Endodermal cell (in vitro differentiated cells): ENCODE measurements at regions not wholly inside any gene's neighbourhood (a gene's known extent, or its start where the extent isn't known, plus 50 kb on each side); places are given as distances from the start of the nearest gene placed in this dataset.

ENCODE experiments used
- DNase-seq: peaks from one replicate; pipeline ENCODE4 v3.0.0-alpha.2; 2017
- H3K27ac ChIP-seq: 2 replicates; pipeline ENCODE4 v1.5.1; 2013; ENCODE audit warnings: mild to moderate bottlenecking, low read depth, low read length, moderate library complexity
- H3K27me3 ChIP-seq: 2 replicates; pipeline ENCODE4 v1.6.1; 2013; ENCODE audit warnings: mild to moderate bottlenecking, low read length, moderate library complexity; ENCODE audit not compliant: insufficient read depth, control insufficient read depth, poor library complexity, severe bottlenecking
- H3K36me3 ChIP-seq: 2 replicates; pipeline ENCODE4 v1.7.0; 2013; ENCODE audit warnings: mild to moderate bottlenecking, low read length, moderate library complexity; ENCODE audit not compliant: control insufficient read depth, insufficient read depth
- H3K4me1 ChIP-seq: one replicate; pipeline ENCODE4 v1.7.0; 2013; ENCODE audit warnings: low read length; ENCODE audit not compliant: control insufficient read depth, insufficient read depth
- H3K4me3 ChIP-seq: 2 replicates; pipeline ENCODE4 v1.5.1; 2013; ENCODE audit warnings: mild to moderate bottlenecking, low read length, moderate library complexity
- H3K9ac ChIP-seq: 2 replicates; pipeline ENCODE4 v1.6.1; 2013; ENCODE audit warnings: mild to moderate bottlenecking, low read length, moderate library complexity; ENCODE audit not compliant: poor library complexity, severe bottlenecking; ENCODE audit errors: extremely low read depth
- H3K9me3 ChIP-seq: 2 replicates; pipeline ENCODE4 v1.6.1; 2013; ENCODE audit warnings: mild to moderate bottlenecking, low read length, moderate library complexity; ENCODE audit not compliant: control insufficient read depth
- H3K27ac Mint-ChIP-seq: 2 replicates; pipeline ENCODE4 v1.8.0; 2020; ENCODE audit warnings: mixed read lengths
- H3K27me3 Mint-ChIP-seq: 2 replicates; pipeline ENCODE4 v1.8.0; 2021; ENCODE audit warnings: mild to moderate bottlenecking, mixed read lengths; ENCODE audit not compliant: insufficient read depth
- H3K36me3 Mint-ChIP-seq: 2 replicates; pipeline ENCODE4 v1.8.0; 2020; ENCODE audit warnings: low read depth, mixed read lengths
- H3K4me1 Mint-ChIP-seq: 2 replicates; pipeline ENCODE4 v1.8.0; 2020; ENCODE audit warnings: mixed read lengths
- H3K4me3 Mint-ChIP-seq: 2 replicates; pipeline ENCODE4 v1.8.0; 2020; ENCODE audit warnings: mild to moderate bottlenecking, moderate library complexity, mixed read lengths
- H3K9me3 Mint-ChIP-seq: 2 replicates; pipeline ENCODE4 v1.8.0; 2020; ENCODE audit warnings: mild to moderate bottlenecking, mixed read lengths
- WGBS, 2 experiments: methylation state at CpG; one replicate each; pipeline versions ENCODE4 v1.1.5 to v1.1.7; 2013; ENCODE audit warnings: missing lambda C conversion rate in 2 of 2, mixed read lengths in 1 of 2; ENCODE audit not compliant: insufficient coverage in 1 of 2, insufficient read length in 1 of 2; 5-methylcytosine and 5-hydroxymethylcytosine counted together
- TF ChIP-seq, protein P1 (sequence below): fragments of 200-600 bp; sonication (generic); conservative IDR thresholded peaks from 2 replicates; pipeline ENCODE4 v1.5.0; 2021; ENCODE audit warnings: antibody characterized with exemption, mild to moderate bottlenecking

DNA sequence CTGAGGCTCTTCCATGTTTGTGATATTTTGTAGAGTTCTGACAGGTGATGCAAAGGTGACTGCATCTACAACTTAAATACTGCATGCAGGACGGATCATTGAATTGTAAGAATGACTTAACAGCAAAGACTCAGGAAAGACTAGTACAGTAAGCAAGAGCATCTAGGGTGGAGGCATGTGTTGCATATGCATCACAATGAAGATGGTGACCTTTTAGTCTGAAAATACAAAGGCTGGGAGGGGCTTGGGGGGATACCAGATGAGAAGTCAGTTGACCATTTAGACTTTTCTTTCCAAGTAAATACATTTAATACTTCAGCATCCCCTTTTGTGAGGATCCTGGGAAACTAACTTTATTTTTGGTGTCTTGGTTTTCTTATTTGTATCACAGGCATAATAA lies 145.5 kb downstream of the NUF2 start:
- H3K36me3 Mint-ChIP-seq = no peaks in the 10 kb centered on the region
- no peak overlapping the region for H3K27ac Mint-ChIP-seq
- no peaks in the 10 kb centered on the region for H3K27me3 Mint-ChIP-seq
- DNase-seq = no peak
- Histone ChIP-seq H3K4me1 (no peaks in the 10 kb centered on the region), H3K36me3 (no peaks in the 10 kb centered on the region), H3K27me3 (no peaks in the 10 kb centered on the region), H3K4me3 (no peak overlapping the region), H3K9ac (no peak overlapping the region), H3K9me3 (no peaks in the 10 kb centered on the region), H3K27ac (no peak overlapping the region)
- H3K4me3 Mint-ChIP-seq = no peak overlapping the region
- no peaks in the 10 kb centered on the region for H3K9me3 Mint-ChIP-seq
- 64 to 85% methylated on average over 1 of the region's 1 CpG for WGBS, 2 experiments
- no peaks in the 10 kb centered on the region for H3K4me1 Mint-ChIP-seq
- TF ChIP-seq, protein P1, sequence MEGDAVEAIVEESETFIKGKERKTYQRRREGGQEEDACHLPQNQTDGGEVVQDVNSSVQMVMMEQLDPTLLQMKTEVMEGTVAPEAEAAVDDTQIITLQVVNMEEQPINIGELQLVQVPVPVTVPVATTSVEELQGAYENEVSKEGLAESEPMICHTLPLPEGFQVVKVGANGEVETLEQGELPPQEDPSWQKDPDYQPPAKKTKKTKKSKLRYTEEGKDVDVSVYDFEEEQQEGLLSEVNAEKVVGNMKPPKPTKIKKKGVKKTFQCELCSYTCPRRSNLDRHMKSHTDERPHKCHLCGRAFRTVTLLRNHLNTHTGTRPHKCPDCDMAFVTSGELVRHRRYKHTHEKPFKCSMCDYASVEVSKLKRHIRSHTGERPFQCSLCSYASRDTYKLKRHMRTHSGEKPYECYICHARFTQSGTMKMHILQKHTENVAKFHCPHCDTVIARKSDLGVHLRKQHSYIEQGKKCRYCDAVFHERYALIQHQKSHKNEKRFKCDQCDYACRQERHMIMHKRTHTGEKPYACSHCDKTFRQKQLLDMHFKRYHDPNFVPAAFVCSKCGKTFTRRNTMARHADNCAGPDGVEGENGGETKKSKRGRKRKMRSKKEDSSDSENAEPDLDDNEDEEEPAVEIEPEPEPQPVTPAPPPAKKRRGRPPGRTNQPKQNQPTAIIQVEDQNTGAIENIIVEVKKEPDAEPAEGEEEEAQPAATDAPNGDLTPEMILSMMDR = no peak

DNA sequence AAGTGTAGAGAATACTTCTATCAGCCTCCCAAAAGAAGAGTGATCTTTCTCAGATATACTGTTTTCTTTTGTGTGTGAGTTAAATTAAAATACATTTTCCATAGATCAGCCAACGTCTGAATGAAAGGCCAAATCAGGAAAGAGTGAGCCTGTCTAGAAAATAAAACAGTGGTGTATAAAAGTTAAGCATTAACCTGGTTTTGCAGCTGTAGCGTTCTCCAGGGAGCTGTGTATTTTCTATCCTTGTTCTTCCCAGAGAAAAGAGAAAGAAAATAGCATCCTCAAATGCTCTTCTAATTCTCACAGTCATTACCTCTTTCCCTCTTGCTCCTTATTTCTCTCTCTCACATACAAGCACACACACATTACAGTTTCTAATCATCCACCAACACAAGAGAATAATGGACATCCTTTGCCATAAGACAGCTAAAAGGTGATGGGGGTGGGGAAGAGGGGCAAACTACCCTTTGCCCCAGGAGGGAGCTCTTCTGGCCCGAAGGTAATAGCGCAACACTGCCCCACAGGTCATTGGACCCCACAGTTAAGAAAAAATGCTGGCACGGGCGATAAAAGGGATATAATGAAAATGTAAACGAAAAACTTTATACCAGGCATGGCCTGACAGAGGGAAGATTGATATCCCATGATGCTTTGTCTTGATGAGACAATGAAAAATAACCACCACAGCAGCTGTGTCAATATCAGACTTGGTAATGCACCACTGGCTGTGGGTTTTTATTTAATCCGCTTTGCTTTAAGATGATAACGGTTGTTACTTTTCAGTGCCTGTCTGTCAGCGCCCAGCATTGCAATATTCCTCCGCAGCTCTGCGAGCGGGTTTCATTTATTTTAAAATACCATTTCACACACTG lies 150.3 kb downstream of the NUF2 start:
- no peak for DNase-seq
- H3K27me3 Mint-ChIP-seq = no peaks in the 10 kb centered on the region
- no peak overlapping the region for H3K9ac ChIP-seq
- H3K9me3 Mint-ChIP-seq = no peaks in the 10 kb centered on the region
- no peaks in the 10 kb centered on the region for H3K36me3 Mint-ChIP-seq
- H3K4me3 ChIP-seq = no peak overlapping the region
- H3K27ac ChIP-seq = peak overlapping the region; percentile 94
- no peaks in the 10 kb centered on the region for H3K27me3 ChIP-seq
- no peaks in the 10 kb centered on the region for H3K9me3 ChIP-seq
- H3K27ac Mint-ChIP-seq = no peak overlapping the region
- H3K36me3 ChIP-seq = no peaks in the 10 kb centered on the region
- H3K4me3 Mint-ChIP-seq = no peak overlapping the region
- no peaks in the 10 kb centered on the region for H3K4me1 Mint-ChIP-seq
- whole genome bisulfite sequencing, 2 experiments = 88 to 94% methylated on average over 8 to 12 of the region's 13 CpGs
- TF ChIP-seq, protein P1 = no peak
- no peaks in the 10 kb centered on the region for H3K4me1 ChIP-seq

DNA sequence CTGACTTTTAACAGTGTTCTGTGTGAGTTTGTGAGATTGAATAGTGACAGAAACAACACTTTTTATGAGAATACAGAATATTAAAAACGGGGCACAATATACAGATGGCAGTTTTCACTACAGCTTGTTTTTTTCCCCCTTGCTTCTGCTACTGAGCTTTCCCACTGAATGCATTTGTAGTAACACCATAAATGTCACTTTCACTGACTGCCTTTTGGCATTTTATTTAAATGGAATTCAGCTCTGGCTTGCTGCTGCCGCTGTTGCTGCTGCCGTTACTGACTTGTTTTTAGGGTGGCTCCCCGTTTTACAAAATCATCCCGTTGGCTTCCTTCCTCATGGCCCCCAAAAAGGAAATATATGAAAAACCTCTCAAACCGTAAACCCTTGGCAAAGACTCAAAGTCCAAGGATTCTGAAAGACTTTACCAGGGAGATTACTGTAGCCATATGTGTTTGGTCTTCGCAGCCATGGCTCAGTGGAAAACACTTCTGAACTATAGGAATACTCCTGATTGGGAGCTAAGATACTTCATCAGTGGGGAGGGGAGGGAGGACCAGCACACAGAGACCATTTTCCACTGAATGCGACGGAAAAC lies 151.0 kb downstream of the NUF2 start:
- no peaks in the 10 kb centered on the region for H3K4me1 ChIP-seq
- no peak overlapping the region for H3K9ac ChIP-seq
- H3K4me3 ChIP-seq = no peak overlapping the region
- no peak for DNase-seq
- 87 to 92% methylated on average over 4 to 9 of the region's 9 CpGs for WGBS, 2 experiments
- TF ChIP-seq, protein P1 = no peak
- no peaks in the 10 kb centered on the region for H3K27me3 Mint-ChIP-seq
- H3K27ac Mint-ChIP-seq = no peak overlapping the region
- no peaks in the 10 kb centered on the region for H3K36me3 Mint-ChIP-seq
- H3K9me3 Mint-ChIP-seq = no peaks in the 10 kb centered on the region
- peak overlapping the region; percentile 94 for H3K27ac ChIP-seq
- no peaks in the 10 kb centered on the region for H3K36me3 ChIP-seq
- H3K4me3 Mint-ChIP-seq = no peak overlapping the region
- H3K4me1 Mint-ChIP-seq = no peaks in the 10 kb centered on the region
- no peaks in the 10 kb centered on the region for H3K9me3 ChIP-seq
- no peaks in the 10 kb centered on the region for H3K27me3 ChIP-seq
